ENCODE measurements at regions not wholly inside any gene's neighbourhood (a gene's known extent, or its start where the extent isn't known, plus 50 kb on each side); places are given as distances from the start of the nearest gene placed in this dataset.
"Not testable (repeated sequence)": the region's sequence is repeated elsewhere in the genome, so short reads cannot be mapped to it uniquely, and the experiment has no call there.

- H3K9ac ChIP-seq (ENCODE audit: low read length): no peak overlapping the region
- no peak overlapping the region for H2AFZ ChIP-seq (ENCODE audit: low read depth, low read length)
- TF ChIP-seq TAF1 (IDR thresholded peaks at IDR 0.05; ENCODE audit: low read depth): no peak
- no peak for TF ChIP-seq MXI1 (conservative IDR thresholded peaks at IDR 0.05; ENCODE audit: poor library complexity, severe bottlenecking)
- TF ChIP-seq RAD21 (conservative IDR thresholded peaks at IDR 0.05): no peak
- no peak for TF ChIP-seq REST (IDR thresholded peaks at IDR 0.05; ENCODE audit: borderline replicate concordance)
- TF ChIP-seq EP300 (conservative IDR thresholded peaks at IDR 0.05; ENCODE audit: poor library complexity, severe bottlenecking): no peak
- no peak for TF ChIP-seq POLR2AphosphoS5 (IDR thresholded peaks at IDR 0.05)
- TF ChIP-seq CTCF (IDR thresholded peaks at IDR 0.05; ENCODE audit: poor library complexity, severe bottlenecking): no peak
- no peak for TF ChIP-seq EZH2 (IDR thresholded peaks at IDR 0.05; ENCODE audit: borderline replicate concordance, insufficient read depth, low read length, poor library complexity, severe bottlenecking)
- no peak for TF ChIP-seq SMC3 (conservative IDR thresholded peaks at IDR 0.05; ENCODE audit: poor library complexity)
- no peaks in the 10 kb centered on the region for H3F3A ChIP-seq (ENCODE audit: insufficient read depth, low read length, poor library complexity, severe bottlenecking)
- H3K4me3 ChIP-seq (ENCODE audit: low read length): no peak overlapping the region
- no peak overlapping the region for H3K27ac ChIP-seq (ENCODE audit: low read length)
- H4K20me1 ChIP-seq (ENCODE audit: insufficient read depth): no peaks in the 10 kb centered on the region
- H3K36me3 ChIP-seq (ENCODE audit: insufficient read depth, low read length): no peaks in the 10 kb centered on the region
- no peaks in the 10 kb centered on the region for H3K9me2 ChIP-seq (ENCODE audit: insufficient read depth, low read length)
- H3K9me3 ChIP-seq (ENCODE audit: low read length): no peaks in the 10 kb centered on the region
- no peak overlapping the region for H3K4me2 ChIP-seq (ENCODE audit: low read length)
- no peaks in the 10 kb centered on the region for H3K27me3 ChIP-seq (ENCODE audit: insufficient read depth, low read depth, low read length)
- no peaks in the 10 kb centered on the region for H3K79me2 ChIP-seq (replicated peaks; ENCODE audit: insufficient read depth, low read length)
Measured at GRCh38 chr12:25889185-25889584, 69.3 kb upstream of the RASSF8 start.

GRCh38 chr12:25891095-25891494 lies 67.4 kb upstream of the RASSF8 start:
- H4K20me1 ChIP-seq (ENCODE audit: insufficient read depth); H3K9ac ChIP-seq (ENCODE audit: low read length); H3F3A ChIP-seq (ENCODE audit: insufficient read depth, low read length, poor library complexity, severe bottlenecking); H3K27me3 ChIP-seq (ENCODE audit: insufficient read depth, low read depth, low read length); H2AFZ ChIP-seq (ENCODE audit: low read depth, low read length); H3K36me3 ChIP-seq (ENCODE audit: insufficient read depth, low read length); H3K27ac ChIP-seq (ENCODE audit: low read length); H3K9me2 ChIP-seq (ENCODE audit: insufficient read depth, low read length); H3K4me2 ChIP-seq (ENCODE audit: low read length); H3K4me3 ChIP-seq (ENCODE audit: low read length); H3K9me3 ChIP-seq (ENCODE audit: low read length); H3K79me2 ChIP-seq (replicated peaks; ENCODE audit: insufficient read depth, low read length): not testable (repeated sequence)

GRCh38 chr12:25894759-25895158 lies 63.7 kb upstream of the RASSF8 start:
- Histone ChIP-seq H3K9me3 (ENCODE audit: low read length) (no peaks in the 10 kb centered on the region), H3K4me3 (ENCODE audit: low read length) (no peak overlapping the region), H3K27ac (ENCODE audit: low read length) (no peak overlapping the region), H3K79me2 (replicated peaks; ENCODE audit: insufficient read depth, low read length) (no peaks in the 10 kb centered on the region), H4K20me1 (ENCODE audit: insufficient read depth) (no peaks in the 10 kb centered on the region), H3F3A (ENCODE audit: insufficient read depth, low read length, poor library complexity, severe bottlenecking) (no peaks in the 10 kb centered on the region), H3K9ac (ENCODE audit: low read length) (no peak overlapping the region), H3K4me2 (ENCODE audit: low read length) (no peak overlapping the region), H3K27me3 (ENCODE audit: insufficient read depth, low read depth, low read length) (no peaks in the 10 kb centered on the region), H3K9me2 (ENCODE audit: insufficient read depth, low read length) (no peaks in the 10 kb centered on the region), H2AFZ (ENCODE audit: low read depth, low read length) (no peak overlapping the region), H3K36me3 (ENCODE audit: insufficient read depth, low read length) (no peaks in the 10 kb centered on the region)
- TF ChIP-seq EZH2 (IDR thresholded peaks at IDR 0.05; ENCODE audit: borderline replicate concordance, insufficient read depth, low read length, poor library complexity, severe bottlenecking): no peak

Data from neural cell (in vitro differentiated cells).